ENCODE measurements at regions not wholly inside any gene's neighbourhood (a gene's known extent, or its start where the extent isn't known, plus 50 kb on each side); places are given as distances from the start of the nearest gene placed in this dataset.

DNA sequence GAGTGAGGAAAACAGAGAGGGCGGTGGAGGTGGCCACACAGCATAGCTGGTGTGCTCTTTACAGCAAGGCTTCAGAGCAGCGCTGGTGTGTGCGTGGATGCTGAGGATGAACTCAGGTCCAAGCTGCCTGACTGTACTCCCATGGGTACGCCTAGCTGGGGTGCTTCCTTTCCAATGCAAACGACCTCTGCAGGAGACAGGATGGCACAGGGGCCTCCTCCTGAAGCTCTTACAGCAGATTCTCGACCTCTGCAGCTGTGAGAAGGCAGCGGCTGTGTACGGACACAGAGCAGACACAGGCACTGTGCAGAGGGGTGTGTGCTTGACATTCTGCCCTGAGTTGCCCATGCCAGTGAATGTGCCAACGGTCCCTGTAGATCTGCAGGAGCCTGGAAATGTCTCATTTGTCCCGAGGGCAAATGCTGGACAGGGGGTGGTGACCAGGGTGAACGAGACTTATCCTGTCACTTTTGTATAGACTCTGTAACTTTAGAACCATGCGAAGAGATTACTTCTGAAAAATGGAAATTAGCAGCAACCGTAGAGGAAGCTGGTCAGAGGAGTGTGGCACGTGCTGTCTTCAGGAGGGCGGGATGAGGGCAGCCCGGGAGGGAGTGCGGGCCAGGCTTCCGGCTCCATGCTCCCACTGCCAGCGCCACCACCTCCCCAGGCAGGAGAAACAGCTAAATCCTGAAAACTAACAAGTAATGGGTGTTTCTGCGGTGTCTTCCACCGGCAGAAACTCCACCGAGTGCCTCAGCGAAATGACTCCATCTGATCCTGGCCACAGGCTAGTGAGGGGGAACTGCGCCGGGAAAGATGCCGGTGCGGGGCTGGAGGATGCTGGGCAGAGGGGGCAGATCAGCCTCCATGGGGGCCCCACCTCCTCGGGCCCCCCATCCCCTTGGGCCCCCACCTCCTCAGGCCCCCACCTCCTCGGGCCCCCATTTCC, 120.9 kb upstream of the RPS6KA2 start:
- no peak for DNase-seq

DNA sequence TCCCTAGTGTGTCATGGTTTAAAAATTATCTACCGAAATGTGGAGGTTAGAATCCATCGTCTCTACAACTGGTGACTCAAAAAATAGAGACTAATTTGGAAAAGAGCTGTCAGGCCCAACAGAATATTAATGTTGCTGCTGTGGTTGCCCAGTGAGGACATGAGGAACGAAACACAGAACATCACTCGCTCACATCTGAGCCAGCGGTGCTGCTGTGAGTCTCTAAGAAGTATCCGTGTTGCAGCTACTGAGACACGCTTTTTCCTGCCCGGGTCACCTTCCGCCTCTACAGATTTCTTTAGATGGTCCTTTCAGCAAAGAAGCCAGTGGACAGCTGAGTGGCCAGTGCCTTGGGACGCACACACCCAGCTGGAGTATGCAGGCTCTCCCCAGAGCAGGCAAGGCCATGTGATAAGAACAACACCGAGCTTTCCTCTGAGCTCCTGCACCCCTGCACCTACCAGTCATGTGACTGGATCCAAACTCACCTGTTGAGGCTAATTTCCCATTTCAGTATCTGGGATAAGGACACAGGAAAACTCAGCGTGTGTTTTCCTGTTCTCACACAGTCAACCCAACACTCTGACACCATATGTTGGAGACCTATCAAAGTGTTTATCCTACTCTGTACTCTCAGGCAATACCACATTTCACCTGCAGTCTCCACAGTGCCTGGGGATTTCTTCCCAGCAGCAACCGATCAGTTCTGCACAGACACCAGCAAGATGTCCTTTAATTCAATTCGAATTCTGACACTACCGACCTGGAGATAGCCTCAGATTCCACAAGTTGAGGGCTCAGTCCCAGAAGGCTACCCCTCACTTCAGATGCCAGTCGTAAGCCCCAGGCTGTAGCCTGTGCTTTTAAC, 119.0 kb upstream of the RPS6KA2 start:
- no peak for DNase-seq

DNA sequence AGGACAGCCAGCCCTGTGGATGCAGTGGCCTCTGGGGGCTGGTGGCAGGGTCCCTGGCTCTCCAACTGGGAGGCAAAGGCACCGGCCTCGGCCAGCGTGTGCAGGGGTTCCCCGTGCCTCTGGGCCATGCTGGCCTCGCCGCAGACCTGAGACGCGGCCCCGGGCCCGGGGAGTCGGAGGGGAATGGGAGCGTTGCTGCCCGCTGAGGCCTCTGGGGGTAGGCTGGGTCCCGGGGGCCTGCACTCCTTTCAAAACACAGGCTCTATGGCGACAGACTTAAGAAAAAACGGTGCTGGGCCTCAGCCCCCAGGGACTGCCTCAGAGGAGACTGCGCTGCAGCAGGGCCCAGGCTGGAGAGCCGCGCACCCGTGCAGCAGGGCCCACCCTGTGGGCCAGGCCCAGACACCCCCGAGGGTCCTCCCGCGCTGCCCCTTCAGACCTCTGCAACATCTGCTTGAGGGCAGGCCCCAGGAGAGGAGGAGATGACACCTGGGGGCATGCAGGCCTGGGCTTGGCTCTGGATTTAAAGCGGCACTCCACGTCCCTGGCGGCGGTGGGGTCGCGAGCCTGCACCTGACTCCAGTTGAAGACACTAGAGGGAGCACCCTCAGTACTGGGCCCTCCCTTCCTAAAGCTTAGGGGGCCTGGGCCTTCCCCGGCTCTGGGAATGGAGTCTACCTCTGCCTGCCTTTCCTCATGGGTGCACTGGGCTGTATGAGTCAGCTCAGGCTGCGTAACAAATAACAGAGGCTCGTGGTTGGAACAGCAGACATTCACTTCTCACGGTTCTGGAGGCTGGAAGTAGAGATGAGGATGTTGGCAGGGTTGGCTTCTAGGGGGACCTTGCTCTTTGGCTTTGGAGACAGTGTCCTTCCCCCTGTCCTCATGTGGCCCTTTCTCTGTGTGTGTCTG, 117.4 kb upstream of the RPS6KA2 start:
- DNase-seq = no peak

DNA sequence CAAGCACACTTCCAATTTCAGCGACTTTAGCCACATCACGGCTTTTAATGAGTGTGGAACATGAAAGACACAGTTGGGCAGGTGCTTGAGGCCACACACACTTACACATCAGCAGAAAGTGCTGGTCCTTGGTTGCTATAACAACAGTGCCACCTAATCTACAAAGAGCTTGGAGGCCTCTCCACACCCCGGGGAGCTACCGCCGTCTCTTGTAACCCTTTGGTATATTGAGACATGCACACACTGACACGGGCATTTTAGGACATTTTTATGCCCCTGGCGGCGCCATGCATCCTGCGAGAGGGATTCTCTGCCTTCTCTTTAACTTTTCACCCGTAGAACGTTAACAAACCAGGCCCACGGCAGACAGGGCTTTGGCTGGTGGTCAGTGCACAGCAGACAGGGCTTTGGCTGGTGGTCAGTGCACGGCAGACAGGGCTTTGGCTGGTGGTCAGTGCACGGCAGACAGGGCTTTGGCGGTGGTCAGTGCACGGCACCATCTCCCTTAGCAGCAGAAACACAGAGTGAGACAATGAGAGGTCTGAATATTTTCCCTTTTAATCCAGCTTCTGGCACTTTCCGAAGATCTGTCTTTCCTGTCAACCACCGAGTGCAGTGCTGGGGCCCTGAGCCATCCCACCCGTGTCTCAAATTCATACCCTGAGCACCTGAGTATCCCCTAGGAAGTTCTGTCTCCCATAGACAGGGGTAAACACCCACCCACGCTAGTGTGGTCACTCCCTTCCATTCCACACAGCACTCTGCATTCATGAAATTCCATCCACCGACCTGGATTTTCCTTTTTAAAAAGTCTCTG, 116.6 kb upstream of the RPS6KA2 start:
- DNase-seq = no peak

DNA sequence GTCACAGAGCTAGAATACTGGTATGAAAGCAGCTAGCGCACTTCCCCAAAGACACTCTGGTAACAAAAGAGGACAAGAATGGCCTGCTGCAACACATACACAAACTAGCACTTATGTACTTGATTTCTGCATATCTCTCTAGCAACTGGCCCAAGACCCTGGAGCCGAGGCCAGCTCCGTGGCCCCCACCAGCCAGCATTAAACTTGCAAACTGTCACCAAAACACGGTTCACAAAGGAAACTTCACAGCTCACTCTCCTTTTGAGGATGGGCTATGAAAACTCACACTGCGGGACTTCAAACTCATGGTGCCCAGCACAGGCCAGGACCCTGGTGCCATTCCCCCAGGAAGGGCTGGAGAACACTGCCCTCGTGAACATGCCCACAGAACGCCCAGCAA, 115.9 kb upstream of the RPS6KA2 start:
- no peak for DNase-seq

DNA sequence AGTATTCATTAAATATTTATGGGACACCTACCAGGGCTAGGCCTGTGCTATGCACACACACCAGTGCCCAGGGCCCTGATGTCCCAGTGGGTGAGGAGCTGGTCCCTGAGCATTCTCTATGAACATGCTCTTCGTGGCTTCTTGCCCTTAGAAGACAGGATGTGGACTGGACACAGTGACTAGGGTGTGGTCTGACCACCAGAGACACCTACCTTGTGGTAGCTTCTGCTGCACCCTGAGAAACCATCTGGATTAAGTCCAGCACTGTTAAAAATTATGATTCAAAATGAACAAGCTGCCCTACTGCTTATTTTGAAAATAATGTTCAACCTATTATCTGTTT, 112.9 kb upstream of the RPS6KA2 start:
- DNase-seq = no peak

DNA sequence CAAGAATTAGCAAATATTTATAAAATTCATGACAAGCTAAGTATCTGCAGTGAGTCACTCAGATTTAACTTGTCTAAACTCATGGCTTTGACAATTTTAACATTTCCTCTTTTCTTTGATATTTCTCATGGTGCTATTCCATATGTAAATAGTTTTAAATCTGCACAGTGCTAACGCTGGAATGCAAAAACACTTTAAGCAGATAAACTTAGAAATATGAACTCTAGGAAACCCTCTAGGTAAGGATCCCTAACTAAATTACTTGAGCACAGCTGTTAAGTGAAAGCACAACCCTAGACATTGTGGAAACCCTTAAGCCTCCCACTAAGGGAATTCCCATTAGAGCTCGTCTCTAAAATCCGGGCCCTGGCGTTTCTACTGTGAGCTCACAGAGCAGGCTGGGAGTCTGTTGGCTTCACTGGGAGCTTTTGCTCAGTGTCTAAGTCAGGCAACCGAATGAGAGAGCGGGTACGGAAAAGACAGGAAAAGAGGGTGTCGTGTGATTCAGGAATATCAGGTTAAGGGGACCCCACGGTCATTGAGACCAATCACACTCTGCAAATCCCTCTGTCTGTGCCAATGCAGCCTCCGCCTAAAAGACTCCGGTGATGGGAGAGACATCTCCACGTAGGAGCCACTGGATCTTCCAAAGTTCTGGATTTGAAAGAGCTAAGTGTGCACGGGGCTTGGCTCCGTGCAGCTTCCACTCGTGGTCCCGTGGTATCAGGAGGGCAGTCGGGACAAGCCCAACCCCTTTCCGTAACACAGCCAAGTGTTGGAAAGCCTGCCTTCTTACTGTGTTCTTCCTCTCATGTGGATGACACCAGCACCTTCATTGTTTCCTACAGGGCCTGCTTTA, 112.3 kb upstream of the RPS6KA2 start:
- DNase-seq = no peak

DNA sequence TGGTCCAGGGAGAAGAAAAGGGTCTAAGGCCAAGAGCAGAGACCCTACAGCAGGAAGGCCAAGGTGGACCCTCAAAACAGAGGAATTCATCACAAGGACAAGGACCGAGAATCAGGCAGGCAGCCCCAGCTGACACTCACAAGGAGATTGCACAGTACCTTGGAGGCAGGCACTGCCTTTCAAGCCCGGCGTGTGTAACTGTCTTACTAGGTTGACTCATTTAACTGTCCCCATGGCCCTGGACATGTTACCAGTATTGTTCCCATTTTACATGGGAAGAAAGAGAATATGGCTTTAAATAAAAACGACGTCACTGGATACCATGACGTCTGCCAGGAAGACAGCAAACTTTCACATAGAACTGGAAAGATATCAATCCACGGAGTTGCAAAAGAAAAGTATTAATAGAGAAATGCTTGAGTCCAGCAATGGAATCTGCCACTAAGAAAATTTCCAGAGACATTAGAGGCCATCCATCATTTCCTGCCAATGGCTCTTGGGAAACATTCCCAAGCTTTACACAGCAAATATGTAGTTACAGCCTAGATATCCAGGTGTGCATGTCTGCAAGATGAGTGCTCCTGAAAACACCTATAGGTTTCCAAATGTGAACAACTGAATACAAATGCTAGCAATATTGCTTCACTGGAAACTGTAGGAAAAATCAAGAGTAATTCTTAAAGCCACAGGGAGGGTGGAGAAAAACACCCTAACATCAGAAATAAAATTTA, 111.5 kb upstream of the RPS6KA2 start:
- DNase-seq = no peak

DNA sequence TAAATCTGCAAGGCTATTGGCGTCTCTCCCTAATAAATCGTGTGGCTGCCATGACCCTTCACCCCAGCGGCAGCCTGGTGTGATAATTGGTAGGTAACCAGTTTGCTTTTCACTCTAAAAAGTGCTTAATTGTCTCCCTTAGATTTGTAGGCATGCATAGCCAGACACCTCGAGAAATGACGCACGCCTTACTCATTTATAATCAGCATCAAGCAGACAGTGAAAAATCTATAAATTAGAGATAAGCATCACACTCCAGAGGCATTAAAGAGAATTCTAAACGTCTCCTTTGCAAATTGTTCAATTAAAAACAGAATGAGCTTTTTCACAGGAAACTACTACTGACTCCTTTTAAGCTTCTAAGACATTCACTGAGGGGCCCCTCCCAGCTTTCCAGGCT, 110.2 kb upstream of the RPS6KA2 start:
- no peak for DNase-seq

DNA sequence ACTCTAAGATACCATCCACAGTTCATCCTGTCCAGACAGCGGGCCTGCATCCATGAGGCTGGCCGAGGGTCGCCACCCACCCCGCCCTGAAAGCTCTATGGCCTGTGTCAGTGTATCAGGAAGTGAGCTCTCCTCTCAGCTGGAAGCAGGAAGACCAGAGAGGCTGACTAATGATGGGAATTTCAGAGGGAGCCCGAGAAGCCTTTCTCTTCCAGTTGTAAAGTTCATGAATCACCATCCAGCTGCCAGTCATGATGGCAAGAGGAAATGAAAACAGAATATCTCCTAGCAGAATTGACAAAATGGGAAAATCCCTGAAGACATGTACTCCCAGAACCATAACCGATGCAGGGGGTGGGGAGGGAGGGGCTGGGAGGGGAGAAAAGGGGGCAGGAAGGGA, 109.6 kb upstream of the RPS6KA2 start:
- DNase-seq = no peak

DNA sequence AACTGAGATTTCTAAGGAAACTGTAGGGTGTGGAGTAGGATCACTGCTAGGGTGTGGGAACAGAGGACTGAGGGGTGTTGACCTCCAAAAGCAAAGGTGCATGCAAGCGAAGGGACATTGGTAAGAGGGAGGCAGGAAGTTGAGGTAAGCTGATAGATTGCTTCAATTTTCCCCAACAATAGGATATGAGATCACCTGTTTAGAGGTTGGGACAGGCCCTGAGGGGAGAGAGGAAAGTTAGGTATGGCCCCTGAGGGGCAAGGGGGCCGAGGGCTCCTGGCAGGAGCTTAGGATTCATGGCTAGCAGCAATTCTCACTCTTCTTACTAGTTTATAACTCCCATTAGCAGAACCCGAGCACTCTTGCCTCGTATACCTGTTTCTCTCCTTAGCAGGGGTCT, 106.8 kb upstream of the RPS6KA2 start:
- no peak for DNase-seq

DNA sequence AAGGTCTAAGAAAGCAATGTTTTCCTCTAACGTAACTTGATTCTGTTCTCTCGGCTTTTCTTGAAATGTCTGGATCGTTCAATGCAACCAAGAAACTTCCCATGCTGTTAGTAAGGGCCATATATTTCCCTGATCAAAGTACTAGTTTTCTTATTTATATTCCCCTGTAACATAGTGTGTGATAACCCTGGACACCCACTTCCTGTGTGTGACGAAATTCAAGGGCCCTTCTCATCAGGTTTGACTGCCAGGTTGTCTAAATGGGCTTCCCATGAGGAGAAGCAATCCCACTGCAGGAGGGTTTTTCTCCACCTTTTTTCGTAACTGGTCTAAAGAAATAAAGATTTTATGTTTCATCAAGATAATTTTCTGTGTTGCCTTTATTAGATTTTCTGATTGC, 102.6 kb upstream of the RPS6KA2 start:
- no peak for DNase-seq

DNA sequence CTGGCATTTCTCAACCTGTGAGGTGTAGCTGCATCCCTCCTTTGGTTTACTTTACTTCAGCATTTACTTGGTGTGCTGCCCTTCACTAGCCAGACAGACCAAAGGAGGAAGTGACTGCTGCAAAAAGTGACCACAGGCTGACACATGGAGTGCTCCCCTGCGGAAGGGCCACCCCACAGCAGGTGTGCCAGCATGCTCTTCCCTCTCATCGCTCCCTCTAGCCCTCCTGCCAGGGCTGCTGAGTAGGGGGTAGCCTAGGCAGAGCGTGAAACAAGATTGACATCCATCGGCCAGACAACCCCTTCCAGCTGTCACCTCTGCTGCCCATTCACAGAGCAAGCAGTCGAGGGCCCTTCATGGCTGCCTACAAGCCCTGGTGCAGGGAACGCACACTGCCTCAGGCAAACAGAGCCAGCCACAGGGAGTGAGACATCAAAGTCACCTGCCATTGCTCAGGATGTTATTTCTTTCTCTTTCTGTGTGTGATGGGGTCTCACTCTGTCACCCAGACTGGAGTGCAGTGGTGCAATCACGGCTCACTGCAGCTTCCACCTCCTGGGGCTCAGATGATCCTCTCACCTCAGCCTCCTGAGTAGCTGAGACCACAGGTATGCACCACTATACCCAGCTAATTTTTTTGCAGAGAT, 102.0 kb upstream of the RPS6KA2 start:
- DNase-seq = no peak

DNA sequence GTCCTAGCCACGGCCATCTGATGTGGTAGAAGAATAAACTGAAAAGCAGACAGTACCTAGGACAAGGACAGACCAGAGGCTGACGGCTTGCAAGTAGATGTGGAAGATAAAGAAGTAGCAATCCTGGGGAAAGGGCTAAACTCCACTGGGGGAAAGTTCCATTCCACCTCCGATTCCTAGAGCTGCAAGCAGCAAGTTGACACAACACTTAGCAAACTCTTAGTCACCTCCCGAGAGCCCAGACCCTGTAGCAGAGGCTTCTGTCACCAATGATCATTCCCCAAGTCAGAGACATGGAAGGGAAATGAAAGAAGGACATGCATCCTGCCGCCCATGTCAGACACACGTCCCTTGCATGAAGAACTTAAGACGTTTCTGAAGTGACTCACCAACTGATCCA, 99.2 kb upstream of the RPS6KA2 start:
- no peak for DNase-seq

DNA sequence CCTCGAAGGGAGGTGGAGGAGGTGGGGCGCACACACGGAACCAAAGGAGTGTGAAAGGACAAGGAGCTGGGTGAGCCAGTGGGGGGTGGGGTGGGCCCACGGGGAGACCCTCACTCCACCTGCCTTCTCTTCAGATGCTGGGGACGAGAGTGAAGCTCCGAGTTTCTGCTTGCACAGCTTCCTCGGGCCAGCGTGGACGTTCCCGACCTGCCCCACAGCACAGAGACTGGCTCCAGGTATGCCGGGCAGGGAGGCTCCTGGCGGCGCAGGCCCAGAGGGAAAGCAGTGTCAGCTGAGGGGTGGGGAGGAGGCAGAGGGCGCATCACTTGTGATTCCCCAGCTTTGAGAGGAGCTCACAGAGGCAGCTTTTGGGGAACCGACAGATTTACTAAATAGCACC, 98.5 kb upstream of the RPS6KA2 start:
- DNase-seq = no peak

DNA sequence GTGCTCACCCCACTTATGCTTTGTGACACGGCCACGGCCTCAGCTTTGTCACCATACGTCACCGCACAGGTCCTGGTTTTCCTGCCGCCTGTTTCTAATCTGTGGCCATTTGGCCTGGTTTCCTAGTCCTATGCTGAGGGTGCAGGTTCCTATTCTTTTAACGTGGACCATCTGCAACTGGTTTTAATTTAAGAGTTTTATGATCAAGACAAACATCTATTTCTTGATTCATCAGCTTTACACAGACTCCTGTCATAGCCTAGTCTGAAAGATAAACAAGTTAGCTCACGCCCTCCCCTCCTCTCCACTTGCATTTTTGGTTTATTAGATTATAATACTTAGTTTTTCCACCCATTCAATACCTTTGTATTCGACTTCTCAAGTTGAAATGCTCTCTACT, 97.5 kb upstream of the RPS6KA2 start:
- no peak for DNase-seq

DNA sequence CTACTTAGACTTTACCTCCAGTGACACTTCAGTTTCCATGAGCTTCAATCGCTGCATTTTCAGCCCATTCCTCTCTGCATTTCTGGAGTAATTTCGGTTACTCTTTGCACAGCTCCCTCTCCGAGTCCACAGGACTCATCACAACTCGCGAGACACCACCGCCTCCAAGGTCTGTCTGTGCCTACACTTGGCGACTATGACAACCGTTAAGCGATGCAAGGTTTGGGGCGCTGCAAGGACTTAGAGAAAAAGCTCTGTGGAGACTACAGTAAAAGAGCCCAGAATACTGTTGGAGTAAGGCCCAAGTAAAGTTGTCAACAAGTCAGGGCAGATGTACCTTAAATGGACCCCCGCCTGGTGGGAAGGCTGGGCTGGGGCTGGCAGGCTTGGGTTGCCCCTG, 95.7 kb upstream of the RPS6KA2 start:
- no peak for DNase-seq

DNA sequence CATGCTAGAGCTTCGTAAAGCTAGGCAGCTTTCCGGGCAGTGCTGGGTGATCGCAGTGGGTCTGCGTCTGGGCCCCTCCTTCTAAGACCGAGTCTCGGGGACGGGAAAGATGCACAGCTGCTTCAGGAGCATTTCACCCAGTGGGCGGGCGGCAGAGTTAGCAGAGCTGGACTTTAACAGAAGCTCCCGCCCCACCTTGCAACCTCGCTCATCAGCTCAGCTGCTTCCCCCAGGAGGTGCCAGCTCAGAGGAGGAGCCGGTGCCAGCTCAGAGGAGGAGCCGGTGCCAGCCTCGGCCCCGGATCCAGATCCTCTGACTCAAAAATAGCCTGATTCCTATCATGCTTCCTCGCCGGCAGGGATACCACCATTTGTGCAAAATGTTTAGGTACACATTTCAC, 94.5 kb upstream of the RPS6KA2 start:
- no peak for DNase-seq

DNA sequence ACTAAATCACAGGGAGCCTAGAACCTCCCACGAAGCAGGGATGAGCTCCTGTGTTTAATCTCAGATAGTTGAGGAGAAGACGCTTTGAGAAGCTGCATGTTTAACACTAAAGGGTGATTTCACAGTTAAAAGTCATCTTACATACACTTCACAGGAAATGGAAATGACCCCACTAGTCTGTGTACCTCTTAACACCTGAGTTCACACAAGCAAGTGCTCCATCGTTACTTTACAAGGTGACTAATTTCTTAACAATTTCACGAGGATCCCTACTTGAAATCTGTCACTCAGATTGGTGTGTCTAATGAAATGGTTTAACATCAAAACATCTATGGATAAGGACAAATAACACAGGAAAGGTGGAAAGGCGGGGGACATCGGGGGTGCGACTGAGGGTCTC, 93.8 kb upstream of the RPS6KA2 start:
- DNase-seq = no peak

DNA sequence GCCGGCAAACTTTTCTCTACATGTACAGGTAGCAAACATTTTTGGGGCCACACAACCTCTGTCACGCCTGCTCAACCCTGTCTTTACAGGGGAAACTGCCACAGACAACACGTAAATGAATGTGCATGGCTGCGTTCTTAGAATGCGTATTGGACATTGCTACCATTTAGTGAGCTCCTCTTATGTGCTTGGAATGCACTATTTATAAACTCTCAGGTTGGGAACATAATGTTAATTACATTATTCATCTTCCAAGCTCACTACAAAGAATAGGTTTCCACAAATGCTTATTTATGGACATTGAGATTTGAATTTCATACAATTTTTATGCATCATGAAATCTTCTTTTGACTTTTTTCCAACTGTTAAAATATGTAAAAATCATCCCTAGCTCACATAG, 92.0 kb upstream of the RPS6KA2 start:
- no peak for DNase-seq
